HG03196 (cell line): ENCODE measurements at regions not wholly inside any gene's neighbourhood (a gene's known extent, or its start where the extent isn't known, plus 50 kb on each side); places are given as distances from the start of the nearest gene placed in this dataset.
"Not testable (repeated sequence)": the region's sequence is repeated elsewhere in the genome, so short reads cannot be mapped to it uniquely, and the experiment has no call there.

Source experiments
- ATAC-seq: cut with Tn5 transposase; IDR thresholded peaks from one replicate; pipeline ENCODE4 v1.9.1; 2021; ENCODE audit not compliant: unreplicated experiment

DNA sequence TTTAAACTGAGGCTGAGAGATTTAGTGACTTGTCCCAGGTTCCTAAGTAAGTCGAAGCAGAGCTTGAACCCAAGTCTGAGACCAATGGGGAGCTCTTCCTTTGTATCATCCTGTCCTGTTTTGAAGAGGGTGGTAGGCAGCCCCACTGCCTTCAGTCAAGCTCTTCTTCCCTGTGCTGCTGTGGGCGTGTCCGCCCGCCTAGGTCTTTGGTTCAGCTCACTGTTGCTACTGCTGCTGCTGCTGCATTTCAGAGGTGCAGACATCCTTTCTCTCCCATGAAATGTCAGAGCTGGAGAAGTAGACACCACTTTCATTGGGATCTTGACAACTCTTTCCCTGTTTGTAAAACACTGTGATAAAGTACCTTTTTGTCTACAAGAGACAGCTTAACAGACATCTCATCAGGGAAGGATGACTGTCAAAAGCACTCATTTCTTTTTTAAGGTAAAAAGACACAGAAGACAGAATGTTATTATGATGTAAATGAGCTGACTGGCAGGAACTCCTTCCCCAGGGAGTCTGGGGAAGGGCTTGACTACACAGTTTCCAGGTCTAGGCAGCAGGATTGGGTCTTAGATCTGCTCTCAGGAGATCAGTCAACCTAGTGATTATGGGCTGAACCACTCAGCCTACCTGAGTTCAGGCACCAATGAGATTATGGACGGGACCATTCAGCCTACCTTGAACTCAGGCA, 91.7 kb upstream of the TRIB2 start:
- no peak for ATAC-seq

DNA sequence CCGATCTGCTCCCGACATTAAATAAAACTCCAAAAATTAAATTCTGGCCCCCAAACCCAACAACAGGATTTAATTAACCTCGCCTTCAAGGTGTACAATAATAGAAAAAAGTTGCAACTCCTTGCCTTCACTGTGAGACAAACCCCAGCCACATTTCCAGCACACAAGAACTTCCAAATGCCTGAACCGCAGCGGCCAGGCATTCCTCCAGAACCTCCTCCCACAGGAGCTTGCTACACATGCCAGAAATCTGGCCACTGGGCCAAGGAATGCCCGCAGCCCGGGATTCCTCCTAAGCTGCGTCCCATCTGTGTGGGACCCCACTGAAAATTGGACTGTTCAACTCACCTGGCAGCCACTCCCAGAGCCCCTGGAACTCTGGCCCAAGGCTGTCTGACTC, 88.2 kb upstream of the TRIB2 start:
- not testable (repeated sequence) for ATAC-seq

DNA sequence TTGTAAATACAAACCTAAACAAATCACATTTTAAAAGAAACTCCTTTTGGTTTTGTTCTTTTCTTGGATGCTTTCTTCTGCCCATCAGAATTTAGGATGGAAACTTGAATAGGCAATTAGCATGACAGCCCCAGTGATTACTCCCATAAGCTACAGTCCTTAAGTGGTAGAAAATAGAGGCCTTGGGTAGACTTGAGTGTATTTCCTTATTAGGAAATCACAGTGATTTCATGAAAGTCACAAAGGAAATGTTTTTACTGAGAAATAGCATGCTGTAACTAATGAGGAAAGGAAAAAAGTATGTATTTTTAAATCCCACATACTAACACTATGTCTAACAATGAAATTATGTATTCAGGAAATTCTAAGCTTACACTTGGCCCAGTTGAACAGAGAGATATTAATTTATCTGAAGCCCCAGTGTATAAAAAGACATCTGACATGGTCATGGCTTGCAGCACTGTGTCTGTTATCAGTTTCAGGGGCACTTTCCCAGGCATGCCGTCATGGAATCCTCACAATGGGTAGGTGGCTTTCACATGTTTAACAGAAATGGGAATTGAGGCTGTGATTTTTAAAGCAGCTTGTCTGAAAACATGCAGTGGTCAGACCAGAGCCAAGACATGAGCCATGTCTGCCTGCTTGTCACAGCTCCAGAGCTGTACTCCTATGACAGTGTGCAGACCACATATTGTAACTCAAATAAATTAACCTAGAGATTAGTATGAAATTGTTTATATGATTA, 79.7 kb upstream of the TRIB2 start:
- no peak for ATAC-seq

DNA sequence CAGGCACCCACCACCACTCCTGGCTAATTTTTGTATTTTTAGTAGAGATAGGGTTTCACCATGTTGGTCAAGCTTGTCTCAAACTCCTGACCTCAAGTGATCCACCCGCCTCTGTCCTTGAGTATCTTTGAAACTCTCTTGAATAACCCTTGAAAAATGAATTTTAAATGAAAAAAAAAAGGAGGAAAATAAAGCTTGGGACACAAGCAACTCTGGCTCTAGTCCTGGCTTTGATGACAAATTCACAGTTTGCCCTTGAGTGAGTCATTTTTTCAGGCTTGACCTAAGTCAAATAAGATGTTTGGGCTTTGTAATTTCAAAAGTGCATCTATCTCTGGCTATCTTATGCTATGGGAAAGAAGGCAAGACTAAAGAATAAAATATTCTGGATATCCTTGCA, 79.0 kb upstream of the TRIB2 start:
- ATAC-seq, result no peak

DNA sequence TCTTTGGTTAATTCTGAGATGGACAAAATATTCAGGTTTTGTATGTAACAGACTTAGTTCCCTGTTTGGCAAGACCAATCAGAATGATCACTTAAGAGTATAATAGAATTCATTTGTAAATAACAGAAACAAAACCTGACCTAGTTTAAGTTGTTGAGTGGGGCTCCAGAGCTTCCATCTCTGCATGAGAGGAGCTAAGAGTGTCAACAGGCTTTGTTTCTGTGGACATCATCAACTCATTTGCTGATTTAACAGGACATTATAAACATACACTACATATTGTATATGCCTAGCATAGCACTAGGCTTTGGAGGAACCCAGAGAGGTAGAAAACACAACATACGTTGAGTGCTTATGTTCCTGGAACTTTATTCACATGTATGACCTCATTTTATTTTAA, 75.3 kb upstream of the TRIB2 start:
- ATAC-seq, result no peak

DNA sequence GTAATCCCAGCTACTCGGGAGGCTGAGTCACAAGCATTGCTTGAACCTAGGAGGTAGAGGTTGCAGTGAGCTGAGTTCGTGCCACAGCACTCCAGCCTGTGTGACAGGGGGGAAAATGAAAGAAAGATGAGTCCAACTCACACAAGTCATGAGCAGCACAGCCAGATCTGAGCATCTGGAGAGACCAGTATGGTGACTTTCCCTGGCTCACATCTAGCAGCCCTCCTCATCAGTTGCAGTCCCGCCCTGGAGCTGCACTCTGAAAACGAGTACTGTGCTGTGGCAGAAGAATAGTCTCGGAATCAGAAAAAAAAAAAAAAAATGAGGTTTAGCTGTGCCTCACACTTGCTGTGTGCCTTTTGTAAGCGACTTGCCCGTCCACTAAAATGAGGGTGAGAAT, 74.4 kb upstream of the TRIB2 start:
- ATAC-seq, result no peak

DNA sequence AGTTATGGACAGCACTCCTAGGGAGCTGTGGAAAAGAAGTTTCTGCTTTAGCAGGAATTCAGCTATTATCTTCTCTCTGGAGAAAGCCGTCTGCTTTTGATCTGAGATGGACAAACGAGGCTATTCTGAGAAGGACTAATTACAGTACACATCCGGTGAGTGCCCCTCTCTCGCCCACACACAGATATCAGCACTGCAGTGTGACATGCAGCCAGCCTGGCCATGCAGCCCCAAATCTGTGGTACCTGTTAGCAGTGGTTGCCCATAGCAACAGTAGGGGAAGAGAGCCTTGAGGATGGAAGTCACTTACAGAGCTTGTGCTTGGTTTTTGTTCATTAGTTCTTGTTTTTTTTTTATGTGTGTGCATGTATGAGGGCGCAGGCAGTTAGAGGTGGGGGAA, 73.9 kb upstream of the TRIB2 start:
- ATAC-seq, result no peak

DNA sequence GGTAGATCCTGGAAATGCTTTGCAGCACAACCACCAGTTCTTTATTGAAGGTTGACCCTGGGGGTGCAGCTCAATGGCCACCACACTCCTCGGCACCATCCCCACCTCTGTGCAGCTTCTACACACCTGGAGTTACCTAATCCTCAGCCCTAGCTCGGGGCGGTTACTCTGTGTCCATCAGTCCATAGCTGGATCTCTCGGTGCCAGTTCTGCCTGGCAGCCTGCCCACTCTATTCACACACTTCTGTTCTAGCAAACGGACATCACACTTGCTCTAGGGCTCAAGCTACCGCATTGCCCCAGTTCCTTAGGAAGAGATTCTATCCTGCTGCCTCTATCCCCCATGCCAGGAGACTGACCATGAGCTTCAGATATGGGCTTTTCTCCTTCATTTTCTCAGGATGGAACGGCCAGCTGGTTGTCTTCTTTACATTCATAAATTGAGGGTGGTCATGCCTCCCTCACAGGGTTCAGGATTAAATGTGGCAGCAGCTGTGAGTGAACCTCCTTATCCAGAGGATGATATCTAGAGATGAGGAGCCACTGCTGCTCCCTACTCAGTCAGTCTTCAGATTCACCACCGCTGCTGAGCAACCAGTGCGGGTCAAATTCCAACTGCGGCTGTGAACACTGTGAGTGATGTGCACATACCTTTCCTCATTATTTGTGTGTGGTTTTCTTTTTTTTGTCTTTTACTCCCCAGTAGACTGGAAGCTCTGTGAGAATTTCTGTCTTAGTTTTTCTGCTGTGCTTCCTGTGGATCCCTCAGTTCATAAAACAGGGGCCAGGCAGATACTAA, 66.9 kb upstream of the TRIB2 start:
- no peak for ATAC-seq

DNA sequence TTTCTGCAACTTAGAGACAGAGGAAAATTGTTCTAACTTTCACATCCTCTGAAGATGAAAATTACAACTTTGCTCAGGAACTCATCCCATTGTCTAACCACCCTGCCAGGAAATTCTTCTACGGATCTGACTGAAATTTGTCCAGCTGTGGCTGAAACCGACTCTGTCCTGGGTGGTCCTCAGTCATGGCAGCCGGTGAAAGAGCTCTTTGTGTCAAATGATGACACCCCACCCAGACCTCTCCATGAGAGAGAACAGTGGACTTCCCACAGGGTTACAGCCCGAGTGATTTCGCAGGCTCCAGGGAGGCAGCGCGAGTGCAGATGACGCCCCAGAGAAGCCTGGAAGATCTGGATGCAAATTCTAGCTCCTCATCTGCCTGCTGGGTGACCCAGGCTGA, 65.1 kb upstream of the TRIB2 start:
- ATAC-seq, result no peak

DNA sequence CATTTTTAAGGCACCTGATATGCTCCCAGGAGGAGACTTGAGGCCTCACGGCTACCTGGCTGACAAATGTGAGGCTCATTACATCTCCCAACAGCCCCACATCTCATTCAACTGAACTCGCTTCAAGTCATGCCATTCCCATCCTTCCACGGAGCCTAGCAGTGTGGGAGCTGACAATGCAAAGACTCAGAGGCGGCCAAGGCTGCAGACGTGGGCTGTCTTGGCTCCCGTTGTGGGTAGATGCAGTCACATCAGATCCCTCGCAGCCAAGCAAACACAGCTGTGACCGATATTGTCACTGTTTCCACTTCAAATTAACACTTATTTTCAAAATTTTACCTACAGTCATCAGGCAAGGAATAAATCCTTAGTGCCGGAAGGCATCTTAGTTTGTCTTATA, 64.0 kb upstream of the TRIB2 start:
- no peak for ATAC-seq

DNA sequence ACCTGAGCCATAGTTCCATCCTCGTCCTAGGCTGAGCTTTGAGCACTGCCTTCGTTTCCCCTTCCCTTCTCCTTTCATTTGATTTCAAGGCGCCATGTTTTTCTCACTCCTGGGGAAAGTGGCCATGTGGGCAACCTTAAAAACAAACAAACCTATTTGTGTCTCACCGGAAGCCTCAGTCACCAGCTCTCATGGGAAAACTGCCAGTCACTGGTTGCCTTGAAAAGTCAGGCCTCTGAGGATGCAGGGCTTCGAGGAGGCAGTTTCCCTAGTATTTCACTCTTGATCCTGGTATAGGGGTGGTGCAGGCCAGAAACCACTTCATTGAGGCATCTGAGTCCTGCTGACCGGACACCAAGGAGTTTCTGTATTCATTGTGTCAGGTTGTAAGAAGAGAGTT, 59.2 kb upstream of the TRIB2 start:
- no peak for ATAC-seq

DNA sequence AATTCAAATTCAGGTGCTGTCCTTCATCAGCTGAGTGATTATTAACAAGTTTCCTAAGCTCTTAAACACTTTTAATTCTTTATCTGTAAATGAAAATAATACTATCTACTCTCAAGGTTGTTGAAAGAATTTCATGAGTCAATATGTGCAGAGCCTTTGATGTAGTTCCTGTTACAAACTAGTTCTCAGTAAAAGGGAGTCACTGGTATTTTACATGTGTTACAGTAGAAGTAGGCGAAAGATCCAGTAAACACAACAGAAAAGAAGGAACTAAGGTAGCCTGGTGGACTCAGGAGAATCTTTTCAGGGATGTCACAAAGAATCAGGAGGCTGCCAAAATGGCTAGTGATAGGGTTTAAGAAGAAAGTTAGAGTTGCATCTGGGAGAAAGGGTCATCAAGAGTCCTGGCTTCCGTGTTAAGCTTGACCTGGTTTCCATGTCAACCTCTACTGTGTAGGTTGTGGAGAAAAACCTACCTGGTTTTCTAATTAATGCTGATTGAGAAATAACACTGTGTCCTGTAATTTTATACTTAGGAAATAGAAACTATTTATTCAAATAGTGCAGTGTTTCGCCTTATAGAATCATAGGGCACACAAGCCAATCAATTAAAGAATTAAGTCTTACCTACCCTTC, 58.3 kb upstream of the TRIB2 start:
- ATAC-seq, result no peak

DNA sequence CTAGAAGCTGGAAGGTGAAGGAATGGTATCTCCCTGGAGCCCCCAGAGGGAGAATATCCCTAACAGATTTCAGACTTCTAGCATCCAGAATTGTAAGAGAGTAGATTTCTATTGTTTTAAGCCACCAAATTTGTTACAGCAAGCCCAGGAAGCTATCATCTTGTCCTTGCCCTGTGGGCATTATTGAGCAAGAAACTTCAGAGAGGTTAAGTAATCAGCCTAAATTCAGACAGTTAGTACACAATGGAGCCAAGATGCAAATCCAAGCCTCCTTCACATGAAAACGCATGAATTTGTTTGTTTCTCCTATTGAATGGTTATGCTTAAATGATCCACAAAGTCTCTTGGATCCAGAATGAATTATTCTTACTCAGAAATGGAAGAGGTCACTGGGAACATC, 55.2 kb upstream of the TRIB2 start:
- ATAC-seq, result no peak

DNA sequence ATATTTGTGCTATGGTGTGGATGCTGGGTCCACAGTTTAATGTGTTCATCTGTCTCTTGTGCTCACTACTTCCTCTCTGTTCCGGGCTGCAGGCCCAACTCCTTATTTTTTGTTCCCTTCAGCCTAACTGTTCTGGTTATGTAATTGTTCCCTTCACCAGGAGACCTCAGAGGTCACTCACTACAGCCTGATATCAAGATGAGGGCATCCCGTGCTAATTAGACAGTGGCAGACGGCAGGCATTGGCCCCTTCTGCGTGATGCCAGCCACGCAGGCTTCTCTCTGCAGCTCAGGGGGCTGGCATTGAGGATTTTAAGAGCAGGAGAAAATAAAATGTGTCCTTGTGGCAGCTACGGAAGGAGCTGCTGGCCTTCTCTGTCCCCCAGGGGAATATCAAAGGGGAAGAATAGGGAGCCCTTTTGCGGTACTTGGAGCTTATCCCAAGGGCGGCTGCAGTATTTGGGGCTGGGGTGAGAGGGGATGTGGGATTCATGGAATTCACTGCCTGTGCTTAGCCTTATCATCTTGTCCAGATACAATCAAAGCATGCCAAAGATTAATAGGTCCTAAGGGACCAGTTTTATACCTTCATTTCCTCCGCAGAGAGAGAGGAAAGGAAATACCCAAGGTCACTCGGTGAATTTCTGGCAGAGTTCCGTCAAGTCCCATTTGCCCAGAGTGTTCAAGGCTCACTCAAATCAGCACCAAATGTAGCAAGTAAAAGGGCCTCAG, 53.3 kb upstream of the TRIB2 start:
- ATAC-seq, result no peak

DNA sequence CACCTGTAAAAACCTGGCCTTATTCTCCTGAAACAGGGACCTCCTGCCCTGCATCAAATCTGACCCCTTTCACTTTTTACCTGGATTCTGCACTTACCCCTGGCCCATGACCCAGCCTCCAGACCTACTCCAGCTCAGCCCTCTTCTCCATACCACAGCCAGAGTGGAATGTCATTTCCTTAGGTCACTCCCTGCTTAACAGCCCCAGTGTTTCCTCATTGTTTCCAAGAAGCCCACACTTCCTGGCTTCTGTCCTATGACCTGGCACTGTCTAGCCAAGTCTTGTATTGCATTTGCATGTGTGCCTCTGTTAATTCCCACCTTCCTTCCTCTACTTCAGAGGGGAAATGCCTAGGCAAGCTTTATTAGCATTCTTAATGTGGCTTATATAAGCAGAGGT, 51.4 kb upstream of the TRIB2 start:
- no peak for ATAC-seq

DNA sequence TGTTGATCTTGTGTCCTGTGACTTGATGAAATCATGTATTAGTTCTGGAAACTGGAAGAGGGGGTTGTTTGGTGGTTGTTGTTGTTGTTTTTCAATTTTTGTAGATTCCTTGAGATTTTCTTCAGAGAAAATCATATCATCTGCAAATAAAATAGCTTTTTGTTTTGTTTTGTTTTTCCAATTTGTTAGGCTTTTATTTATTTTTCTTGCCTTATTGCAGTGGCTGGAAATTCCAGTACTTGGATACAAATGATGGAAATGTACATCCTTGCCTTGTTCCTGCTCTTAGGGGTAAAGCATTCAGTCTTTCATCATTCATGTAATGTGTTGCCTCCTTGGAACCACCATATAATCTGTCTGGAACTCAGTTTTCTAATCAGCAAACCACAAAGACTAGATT, 50.3 kb upstream of the TRIB2 start:
- no peak for ATAC-seq
